Tongue (tissue), 1 donor: ENCODE measurements at regions not wholly inside any gene's neighbourhood (a gene's known extent, or its start where the extent isn't known, plus 50 kb on each side); places are given as distances from the start of the nearest gene placed in this dataset.
"Not testable (repeated sequence)": the region's sequence is repeated elsewhere in the genome, so short reads cannot be mapped to it uniquely, and the experiment has no call there.

Experiments
- DNase-seq: peaks from one replicate; pipeline ENCODE4 v3.0.0-alpha.2; 2015

DNA sequence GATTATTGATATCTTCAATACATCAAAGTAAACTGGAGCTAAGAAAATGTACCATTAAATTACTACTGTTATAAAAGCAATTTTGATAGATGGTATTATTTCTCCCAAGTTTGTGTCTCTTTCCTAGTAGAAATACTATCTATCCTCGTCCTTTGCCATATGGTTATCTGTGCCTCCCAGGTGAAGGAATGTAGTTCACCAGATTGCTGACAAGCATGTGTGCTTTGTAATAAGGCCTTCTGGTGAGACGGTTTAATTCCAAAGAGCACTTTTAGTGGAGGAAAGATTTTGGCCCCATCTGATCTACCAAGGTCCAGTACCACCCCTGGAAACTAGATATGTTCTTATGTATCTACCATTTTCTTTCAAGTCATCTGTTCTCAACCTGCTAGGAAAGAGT, 243.6 kb downstream of the DLEU7 start:
- DNase-seq, result no peak

DNA sequence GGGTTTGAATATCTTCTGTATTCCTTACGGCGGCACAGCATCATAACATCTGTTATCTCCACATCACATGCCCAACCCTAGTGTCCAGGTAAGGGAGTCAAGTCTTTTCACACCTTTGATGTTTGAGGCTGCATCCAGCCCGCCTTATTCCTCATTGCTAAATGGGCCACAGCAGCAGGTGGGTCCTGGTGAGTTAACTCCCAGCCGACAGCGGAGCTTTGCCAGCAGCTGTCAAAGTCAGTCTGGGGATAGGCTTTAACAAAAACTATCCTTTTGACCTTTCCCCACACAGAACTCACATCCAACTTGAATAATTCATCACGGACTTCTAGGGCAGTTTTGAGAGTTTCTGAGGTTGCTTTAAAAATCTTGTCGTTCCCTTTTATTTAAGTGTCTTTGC, 235.1 kb downstream of the DLEU7 start:
- peak; percentile 91 for DNase-seq

DNA sequence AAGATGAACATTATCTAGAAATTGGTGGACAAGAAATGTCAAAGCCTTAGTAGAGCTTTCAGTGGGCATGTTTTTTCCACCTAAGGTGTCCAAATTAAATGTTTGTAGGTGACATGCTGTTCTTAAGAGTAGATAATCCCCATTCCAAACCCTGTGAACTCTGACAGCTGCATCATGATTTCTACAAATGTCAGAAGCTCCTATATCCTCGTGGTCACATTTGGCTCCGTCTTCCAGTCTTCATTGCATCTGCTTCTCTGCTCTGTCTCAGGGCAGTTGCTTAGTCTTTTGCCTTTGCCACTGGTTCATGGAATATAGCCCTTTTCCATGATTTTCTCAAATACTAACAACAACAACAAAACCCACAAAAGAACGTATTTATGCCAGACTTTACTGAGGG, 234.5 kb downstream of the DLEU7 start:
- peak; percentile 70 for DNase-seq

DNA sequence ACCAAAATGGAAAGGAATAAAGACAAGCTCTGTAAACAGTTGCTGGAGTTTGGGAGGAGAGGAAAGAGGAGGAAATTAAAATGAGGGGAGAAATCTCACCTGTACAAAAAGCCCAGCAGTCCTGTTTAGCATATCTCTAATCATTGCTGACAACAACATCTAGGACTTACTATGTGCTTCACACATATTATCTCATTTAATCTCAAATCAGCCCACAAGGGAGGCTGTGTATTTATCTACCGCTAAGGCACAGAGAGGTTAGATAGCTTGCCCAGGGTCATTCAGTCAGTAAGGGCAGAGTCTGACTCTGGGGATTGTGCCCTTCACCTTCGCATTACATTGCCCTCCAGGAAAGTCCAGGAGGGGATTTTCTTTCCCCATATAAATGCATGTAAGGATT, 233.3 kb downstream of the DLEU7 start:
- no peak for DNase-seq

DNA sequence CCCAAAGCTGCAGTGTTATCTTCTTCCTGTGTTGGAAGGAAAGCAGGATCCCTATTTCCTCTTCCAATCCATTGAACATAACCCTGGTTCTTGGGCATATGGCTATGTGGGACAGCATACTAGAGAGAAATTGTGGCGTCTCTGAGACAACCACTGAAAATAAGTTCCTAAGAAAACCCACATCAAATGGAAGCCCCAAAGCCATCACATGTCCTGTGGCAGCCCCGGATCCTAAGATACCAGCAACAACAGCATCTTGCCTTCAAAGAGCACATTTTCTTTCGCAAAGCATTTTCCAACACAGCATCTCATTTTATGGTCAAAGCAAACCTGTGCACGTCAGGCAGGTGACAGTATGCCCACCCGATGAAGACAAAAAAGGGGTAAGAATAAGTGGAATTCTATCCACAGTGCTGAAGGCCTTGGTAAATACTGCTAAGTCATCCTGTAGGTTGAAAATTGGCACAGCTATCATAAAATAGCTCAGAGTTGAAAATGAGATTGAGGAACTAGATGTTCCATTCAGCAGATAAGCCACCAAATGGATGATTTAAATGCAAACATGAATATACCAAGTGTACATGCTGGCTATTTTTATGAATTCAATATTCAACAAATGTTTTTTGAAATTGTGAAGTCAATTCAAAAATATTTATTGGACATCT, 232.2 kb downstream of the DLEU7 start:
- no peak for DNase-seq

DNA sequence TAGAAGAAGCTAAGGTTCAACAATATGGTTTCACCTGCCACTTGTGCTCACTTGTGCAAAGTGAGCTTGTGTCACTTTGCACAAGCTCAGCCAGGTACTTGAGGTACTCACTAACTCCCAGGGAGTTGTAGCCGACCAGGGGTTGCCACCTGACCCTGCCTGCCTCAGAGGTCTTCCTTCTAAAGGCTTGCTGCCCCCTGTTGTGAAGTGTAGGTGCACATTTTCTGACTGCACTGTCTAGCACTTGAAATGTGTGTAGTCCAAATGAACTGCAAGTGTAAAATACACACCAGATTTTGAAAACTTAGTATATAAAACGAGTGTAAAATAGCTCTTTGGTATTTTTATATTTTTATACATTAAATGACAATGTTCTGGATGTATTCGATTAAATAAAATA, 230.8 kb downstream of the DLEU7 start:
- DNase-seq, result no peak

DNA sequence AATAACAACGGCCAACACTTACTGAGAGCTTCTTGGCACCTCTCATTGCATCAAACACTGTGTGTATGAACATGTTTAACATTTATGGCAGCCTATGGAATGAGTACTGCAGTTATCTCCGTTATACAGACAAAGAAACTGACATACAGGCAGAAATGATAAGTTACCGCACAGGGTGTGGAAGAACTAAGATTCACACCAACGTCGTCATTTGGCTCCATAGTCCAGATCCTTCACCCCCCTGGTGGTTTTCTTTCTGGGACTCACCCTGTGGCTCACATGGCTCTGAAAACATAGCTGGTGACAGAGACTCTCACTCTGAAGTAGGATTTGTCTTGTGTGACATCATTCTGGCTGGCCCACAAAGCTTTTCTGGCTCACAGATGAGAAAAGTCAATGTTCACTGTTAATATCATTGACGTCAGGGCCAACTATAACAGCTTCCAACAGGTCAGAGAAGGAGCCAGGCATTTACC, 230.1 kb downstream of the DLEU7 start:
- peak; percentile 30 for DNase-seq

DNA sequence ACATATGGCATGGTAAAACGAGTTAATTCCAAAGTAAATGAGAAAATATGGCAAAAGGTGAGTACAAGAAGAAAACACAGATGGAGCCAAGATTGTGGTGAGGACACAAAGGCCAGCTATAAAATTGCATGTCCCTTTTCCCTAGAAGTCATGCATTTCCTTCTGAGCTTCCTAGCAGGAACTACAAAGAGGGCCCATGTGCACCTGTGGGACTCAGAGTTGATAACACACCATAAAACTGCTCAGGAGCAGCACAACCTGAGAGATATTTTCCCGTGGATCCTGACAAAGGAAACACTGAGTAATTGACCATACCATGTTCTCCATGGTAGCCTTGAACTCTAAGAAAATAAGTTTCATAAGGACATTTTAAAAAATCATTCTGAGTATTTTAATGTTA, 228.3 kb downstream of the DLEU7 start:
- no peak for DNase-seq

DNA sequence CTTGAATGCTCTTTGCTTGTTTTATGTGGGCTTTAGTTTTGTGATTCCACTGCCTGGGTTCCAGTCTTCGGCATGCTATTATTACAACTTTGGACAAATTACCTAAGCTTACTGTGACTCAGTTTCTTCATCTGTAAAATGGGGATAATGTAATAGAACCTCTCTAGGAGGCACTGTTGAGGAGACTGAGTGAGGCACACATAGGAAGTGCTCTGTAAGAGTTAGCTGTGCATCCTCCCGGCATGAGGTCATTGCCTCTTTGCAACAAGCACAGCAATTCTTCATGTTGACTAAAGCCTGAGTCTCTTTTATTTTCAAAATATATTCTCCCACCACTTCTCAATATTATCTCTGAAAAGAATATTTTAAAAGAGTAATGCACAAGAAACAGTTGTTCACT, 227.4 kb downstream of the DLEU7 start:
- DNase-seq, result no peak

DNA sequence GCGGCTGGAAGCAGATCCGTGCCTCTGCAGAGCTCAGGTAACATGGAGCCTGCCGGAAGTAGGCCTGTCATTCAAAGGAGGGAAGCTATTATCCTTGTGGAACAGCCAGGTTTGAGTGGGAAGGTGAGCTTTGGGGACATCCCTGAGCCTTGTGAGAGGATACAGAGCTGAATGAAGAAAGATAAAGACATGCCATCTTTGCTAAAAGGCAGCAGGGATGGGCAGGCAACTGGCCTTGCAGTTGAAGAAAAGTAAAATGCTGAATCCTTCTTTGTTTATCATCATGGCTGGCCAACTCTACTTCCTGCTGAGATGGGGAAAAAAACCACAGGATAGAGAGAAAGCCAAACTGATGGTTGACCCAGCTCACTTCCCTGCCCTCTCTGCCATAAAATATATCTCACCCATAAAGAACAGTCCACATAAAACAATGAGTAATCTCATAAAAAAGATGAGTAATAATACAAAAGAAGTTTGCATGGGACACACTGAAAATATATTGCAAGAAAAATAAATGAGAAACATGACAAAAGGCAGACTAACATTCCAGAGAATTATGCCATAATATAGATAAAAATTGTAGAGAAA, 226.3 kb downstream of the DLEU7 start:
- no peak for DNase-seq

DNA sequence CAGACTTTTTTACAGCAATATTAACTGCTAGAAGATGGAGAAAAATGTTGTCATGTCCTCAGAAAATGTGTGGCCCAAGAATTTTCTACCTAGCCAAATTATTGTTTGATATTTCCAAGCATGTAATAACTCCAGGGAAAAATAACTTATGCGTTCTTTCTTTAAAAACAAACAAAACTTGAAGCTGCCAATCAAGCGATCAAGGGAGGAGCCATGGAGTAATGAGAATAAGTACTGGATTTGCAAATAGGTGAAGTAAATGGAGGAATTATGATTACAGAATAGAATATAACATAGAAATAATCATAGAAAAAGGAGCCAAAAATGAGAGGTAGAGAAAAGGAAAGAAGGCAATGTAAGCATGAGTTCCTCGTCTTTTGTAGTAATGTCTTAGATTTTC, 225.3 kb downstream of the DLEU7 start:
- DNase-seq, result no peak

DNA sequence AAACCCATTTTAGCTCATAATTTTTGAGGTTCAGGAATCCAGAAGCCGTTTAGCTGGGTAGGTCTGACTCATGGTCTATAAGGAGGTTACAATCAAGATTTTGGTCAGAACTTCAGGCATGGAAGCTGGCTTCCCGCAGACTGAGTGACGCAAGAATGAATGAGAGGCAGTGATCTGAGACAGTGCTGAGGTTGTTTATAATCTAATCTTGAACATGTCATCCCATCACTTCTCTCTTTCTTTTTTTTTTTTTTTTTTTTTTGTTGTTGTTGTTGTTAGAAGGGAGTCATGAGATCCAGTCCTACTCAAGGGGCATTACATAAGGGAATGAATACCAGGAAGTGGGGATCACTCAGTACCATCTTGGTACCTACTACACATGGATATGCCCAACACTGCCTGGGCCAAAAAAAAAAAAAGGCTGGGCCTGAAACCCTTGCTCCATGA, 217.4 kb downstream of the DLEU7 start:
- no peak for DNase-seq

DNA sequence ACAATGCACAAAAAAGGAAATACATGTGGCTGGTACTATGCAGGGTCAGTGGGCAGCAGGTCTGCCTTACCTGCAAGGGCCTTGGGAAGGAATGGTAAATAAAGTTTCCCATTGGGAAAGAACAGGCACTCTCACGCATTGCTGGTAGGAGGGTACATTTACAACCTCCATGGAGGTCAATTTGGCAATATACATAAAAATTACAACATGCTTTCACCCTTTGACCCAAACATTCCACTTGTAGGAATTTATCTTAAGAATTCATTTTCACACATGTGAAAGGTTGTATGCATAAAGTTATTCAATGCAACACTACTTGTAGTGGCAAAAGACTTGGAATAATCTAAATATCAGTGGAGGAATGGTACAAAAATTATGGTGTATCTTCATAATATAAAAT, 216.4 kb downstream of the DLEU7 start:
- DNase-seq, result no peak

DNA sequence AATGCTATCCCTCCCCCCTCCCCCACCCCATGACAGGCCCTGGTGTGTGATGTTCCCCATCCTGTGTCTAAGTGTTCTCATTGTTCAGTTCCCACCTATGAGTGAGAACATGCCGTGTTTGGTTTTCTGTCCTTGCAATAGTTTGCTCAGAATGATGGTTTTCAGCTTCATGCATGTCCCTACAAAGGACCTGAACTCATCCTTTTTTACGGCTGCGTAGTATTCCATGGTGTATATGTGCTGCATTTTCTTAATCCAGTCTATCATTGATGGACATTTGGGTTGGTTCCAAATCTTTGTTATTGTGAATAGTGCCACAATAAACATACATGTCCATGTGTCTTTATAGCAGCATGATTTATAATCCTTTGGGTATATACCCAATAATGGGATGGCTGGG, 215.0 kb downstream of the DLEU7 start:
- not testable (repeated sequence) for DNase-seq

DNA sequence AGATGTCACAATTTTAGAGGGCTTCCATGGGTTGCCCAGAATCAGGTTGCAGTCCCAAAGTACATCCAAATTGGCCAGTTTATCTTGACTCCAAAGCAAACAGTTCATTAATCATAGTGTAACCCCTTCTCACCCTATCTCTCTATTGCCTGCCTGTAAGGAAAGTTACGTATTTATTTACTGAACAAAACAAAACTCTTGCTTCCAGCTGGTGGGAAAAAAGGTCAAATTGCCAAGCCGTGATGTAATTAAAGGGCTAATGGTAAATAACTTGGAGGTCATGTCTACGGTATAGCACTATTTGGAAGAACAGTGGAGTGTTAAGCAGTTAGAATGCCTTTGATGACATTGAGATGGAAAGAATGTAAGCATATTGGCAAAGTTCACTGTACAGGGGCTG, 214.0 kb downstream of the DLEU7 start:
- peak; percentile 36 for DNase-seq

DNA sequence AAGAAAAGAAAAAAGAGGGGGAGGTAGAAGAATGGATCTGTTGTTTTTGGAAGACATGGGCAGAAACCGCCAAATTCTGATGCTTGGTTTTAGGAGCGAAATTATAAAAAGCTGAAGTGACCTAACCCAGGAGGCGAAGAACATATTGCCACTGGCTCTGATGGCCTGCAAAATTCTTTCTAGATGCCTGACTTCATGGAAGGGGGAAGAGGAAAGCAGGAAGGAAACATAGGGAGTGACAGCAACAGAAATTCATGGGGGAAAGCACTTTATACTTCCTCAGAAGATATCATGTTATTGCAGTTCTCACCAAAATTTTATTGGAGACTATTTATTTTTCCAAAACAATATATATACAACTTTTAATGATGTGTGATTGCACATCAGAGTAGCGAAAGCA, 213.5 kb downstream of the DLEU7 start:
- DNase-seq, result peak; percentile 24

DNA sequence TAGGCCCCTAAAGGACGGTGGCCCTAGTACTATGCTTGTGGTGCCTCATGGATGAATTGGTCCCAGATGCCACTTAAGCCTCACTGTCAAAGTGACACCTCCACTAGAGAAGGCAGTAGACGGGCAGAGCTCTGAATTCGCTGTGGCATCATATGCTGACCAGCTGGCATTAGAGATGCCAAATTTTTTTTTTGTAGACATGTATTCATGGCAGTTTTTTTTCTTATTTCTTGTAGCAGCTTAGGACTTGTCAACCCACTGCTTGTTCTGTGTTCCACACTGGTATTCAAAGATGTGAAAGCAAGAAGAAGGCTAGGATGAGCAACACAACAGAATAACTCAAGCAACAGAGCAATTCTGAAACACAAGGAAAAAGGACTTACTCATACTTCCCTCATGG, 212.5 kb downstream of the DLEU7 start:
- DNase-seq, result peak; percentile 64

DNA sequence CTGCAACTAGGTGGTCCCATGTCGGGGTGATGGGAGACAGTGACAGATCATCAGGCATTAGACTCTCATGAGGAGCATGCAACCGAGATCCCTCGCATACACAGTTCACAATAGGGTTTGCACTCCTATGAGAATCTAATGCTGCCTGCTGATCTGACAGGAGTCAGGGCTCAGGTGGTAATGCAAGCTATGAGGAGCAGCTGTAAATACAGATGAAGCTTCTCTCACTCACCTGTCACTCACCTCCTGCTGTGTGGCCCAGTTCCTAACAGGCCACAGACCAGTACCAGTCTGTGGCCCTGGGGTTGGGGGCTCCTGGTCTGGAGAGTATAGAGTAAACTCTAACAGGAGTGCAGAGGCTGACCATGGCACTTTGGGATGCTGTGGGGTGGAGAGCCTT, 209.2 kb downstream of the DLEU7 start:
- DNase-seq, result no peak

DNA sequence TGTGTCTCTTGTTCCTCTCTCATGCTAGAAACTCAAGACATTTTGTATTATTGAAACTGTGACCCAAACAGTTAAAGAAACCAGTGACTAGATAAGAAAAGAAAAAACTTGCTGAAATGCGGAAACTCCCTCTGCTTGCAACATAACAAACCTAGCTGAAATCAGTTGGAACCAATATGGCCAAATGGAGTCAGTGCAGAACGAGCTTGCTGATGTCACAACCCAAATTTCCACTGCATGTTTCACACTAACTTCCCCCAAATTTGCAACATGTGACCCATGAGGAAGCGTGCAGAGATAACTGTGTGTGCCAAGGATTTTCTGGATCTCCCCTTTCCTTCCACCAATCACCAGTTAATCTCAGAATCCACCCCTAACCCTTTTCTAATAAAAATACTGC, 208.0 kb downstream of the DLEU7 start:
- peak; percentile 34 for DNase-seq

DNA sequence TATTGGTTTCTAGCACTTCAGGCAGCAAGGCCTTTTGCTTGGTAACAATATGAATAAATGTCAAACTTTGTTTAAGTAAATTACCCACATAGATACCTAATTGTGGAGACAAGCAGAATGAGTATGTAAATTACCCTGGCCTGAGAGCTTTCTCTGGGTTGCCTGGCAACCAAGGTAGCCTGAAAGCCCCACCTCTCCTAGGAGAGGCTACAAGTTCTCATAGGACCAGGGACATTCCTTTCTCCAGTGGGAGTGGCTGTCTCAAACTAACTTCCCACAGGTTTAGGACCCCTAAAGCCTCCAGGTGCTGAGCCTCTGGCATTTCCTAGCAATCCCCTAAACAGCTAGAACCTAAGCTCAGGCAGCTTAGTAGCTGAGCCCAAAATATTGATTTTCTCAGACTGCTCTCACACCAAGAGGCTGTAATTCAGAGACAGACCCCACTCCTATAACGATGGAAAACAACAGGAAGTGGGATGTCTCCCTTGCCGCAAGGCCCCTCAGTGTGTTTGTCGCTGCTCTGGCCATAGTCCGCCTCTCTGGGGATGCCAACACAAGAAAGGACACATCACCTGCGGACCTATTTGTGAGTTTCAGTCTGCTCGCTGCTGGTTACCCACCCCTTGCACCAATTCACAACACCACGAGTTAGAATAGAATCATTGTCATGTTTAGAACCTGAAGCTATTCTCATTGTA, 207.3 kb downstream of the DLEU7 start:
- no peak for DNase-seq

DNA sequence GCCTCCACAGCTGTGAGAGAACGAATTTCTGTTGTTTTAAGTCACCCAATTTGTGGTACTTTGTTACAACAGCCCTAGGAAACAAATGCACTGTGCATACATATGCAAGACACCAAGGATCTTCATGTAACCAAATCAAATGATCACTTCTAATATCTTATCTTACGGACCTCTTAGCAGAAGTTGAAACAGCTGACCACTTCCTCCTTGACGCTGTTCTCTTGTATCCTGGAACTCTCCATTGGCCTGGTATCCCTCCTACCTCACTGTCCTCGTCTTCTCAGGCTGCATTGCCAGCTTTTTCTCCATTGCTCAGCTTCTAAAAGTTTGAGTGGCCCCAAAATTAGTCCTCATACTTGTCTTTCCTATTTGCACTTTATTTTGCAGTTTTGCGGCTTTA, 200.4 kb downstream of the DLEU7 start:
- no peak for DNase-seq

DNA sequence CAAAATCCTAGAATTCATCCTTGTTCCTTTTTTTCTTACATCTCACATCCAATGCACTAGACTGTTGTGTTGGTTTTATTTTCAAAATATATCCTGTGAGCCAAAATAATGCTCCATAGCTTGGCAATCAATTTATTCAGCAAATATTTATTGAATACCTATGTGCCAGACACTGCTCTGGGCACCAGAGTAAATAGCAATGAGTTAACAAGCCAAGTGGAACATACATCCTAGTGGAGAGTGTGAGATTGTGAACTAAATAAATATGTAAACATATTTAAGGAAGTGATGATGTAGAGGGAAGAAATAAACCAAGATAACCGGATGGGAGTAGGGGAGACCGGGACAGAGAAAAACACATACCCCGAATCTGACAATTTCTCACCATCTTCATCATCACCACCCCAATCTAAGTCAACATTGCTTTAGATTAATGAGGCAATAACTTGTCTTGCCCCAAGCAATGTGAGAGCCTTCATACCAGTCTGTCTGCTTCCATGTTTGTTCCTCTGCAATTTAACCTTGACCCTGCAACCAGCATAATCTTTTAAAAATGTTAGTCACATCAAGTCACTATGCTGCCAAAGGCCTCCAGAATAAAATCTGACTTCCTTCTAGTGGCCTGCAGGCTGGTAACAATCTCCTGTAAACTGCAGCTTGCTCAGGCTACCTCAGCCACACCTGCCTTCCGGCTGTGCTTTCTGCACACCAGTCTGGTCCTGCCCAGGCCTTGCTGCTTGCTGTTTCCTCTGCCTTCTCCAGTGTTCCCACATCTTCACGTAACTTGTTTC, 199.2 kb downstream of the DLEU7 start:
- no peak for DNase-seq

DNA sequence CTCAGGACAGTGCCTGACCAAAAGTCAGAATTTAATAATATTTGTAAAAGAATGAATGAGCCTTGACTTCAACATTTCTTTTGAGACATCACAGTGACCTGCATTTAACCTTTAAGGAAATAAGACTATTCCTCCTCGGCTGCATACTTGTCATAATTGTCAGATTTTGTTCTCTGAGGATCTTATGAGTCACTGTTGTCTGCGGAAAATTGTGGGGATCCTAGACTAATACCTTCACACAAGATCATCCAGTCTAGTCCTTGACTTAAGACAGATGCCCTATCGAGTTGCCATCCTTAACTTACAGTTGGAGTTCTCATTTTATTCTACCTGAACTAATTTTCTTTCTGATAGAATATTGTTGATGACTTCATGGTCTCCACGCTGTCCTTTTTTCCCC, 198.4 kb downstream of the DLEU7 start:
- DNase-seq, result no peak
